Medulla oblongata (tissue), 1 donor: ENCODE measurements at regions not wholly inside any gene's neighbourhood (a gene's known extent, or its start where the extent isn't known, plus 50 kb on each side); places are given as distances from the start of the nearest gene placed in this dataset.

Source experiments
- DNase-seq: peaks from one replicate; pipeline ENCODE4 v3.0.0-alpha.2; 2015; ENCODE audit errors: extremely low spot score

GRCh38 chr6:165986311-165986913 lies 181.2 kb downstream of the TBXT start:
- DNase-seq = no peak

- DNase-seq = no peak
Measured at GRCh38 chr6:165985806-165986299, 181.8 kb downstream of the TBXT start.

DNA sequence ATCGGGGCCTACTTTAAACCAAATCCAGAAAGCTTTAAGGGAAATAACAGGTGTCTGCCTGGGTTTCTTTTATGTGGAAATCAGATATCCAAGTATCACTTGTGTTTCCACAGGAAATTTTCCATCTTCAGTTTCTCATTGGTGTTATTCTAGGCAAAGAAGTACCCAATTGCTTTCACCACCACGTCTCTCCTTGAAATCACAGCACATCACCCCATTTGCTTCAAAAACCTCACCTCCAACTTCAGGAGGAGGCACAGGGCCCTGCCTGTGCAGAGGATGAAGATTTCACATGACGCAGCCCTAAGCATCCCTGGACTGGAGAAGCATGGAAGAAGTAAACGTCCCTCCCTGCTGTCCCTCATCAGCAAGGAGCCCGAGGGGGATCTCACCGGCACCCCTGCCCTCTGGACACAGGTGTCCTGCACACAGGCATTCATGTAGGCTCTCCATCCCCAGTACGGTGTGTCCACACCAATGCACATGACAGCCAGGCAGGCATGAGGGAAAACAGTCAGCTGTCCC lies 182.3 kb downstream of the TBXT start:
- DNase-seq = no peak

DNA sequence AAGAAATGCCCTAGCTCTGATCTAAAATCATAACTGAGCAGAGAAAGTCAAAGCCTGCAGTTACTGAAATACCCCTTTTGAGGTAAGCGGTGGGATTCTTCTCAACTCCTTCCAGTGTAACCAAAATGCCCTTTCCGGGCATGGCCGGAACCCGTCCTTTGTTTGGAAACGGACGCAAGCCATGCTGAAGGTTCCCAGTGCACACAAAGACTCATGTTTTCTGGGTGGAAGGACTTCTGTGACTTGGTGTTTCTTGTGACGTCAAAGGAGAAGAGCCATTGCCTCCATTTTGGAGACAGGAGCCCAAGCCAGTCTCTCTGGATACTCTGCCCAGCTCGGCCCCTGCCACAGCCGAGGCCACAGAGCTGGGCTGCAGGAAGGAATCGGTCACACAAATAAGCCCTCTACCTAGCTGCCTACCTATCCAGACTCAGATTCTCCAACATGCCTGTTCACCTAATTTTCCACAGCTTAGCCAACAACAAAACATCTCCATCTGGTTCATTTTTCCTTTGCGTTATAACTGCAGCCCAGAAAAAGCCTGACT lies 182.8 kb downstream of the TBXT start:
- DNase-seq = no peak

DNA sequence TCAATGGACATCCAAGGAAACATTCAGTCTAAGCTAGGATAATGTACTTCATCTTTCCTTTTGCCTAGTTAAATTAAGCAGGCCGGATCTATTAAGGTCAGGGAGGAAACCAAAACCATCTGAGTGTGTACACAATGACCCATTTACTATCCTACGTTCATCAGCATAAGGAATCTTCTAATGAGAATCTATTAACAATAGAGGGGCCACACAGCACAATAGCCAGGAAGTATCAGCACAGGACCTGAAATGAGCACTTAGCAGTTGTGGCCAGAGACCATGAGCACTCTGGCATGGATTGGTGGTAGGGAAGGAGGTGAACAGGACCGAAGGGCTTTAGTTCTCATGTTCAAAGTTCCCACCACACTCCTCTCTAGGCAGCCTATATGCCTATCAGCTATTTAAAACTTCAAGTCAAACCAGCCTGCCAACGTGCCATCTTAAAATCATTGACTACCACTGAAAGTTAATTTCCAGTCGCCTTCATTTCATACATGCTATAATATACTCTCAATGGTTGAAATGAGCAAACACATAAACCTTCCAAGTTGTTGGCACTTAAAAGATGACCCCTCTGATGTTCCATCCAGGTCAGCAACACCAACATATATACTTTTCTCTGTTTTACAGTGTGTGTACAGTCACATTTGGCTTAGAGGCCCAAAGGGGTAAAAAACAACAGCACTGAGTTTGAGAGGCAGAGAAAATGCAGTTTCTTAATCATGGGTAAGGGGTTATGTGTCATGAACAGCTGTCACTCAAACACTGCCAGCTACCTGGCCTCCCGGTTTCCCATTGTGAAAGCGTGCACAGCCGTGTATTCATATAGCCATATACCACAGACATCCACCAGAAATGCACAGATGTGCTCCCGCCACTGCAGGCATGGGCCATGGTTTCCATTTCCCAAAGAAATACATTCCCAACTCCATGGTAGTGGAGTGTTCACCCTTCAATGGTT lies 184.3 kb downstream of the TBXT start:
- no peak for DNase-seq

DNA sequence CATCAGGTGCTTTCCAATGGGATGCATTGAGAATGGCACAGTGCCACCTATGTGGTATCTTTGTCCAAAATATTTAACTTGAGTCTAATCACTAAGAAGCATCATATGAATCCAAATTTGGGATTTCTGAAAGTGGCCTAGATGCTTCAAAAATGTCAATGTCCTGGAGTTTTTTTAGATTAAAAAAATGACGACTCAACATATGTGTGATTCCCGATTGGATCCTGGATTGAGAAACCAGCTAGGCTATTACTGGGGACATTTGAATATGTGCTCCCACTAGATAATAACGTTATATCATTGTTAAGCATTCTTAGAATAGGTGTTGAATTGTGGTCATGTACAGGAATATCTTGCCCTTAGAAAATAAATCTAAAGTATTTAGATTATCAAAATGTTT lies 189.2 kb downstream of the TBXT start:
- DNase-seq = no peak

- DNase-seq = no peak
Measured at GRCh38 chr6:165976684-165977083, 191.0 kb downstream of the TBXT start.

- no peak for DNase-seq
Measured at GRCh38 chr6:165974817-165975216, 192.8 kb downstream of the TBXT start.

DNA sequence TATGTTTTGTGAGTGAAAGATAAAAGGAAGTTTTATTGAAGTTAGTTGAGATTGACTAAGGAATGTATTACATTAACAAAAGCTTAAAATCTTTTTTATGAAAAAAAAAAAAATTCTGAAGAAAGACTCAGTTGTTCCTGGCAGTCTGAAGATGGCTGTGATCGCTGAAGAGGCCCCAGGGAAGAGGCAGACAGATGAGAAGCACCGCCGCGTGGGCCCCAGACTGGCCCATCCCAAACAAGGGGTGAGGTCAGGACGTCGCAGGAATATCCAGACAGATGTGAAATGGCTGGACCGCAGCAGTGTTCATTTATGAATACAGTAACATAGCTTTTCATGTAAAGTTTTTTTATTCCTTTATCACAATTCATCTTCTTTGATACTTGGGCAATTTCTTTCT lies 194.2 kb downstream of the TBXT start:
- DNase-seq = no peak

GRCh38 chr6:165972139-165972802 lies 195.4 kb downstream of the TBXT start:
- no peak for DNase-seq

DNA sequence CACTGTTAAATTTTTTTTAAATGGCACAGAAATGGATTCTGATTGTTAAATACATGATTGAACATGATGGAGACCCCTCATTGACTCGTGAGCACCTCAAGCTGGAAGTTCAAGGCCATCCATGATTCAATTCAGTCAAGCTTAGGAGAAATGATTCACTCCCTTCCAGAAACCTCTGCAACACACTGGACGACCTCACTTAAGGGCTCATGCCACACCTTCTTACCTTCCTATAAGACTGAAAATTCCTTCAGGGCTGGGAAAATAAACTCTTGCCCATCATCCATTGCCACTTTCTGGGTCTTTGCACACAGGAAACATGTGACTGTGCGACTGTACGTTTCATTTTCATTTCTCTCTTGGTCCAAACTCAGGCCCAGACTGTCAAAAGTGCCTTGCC lies 196.4 kb downstream of the TBXT start:
- no peak for DNase-seq

GRCh38 chr6:165970001-165970400 lies 197.7 kb downstream of the TBXT start:
- DNase-seq = no peak

GRCh38 chr6:165969184-165969583 lies 198.5 kb downstream of the TBXT start:
- DNase-seq = no peak

DNA sequence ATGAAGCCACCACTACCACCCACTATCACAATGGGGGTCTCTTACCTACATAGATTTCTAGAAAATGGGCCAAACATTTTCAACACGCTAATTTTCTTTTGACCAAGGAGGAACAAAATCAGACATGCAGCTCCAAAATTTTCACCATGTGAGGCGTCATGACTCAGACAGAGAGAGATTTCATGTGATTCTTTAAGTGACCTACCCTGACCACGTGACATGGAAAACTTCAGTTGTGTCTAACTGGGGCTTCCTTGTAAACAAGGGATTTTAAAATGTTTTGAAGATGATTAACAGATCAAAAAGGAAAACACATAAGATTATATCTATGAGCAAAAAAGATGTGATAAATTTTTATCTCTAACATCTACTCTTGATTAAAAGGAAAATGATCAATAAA lies 199.2 kb downstream of the TBXT start:
- DNase-seq = no peak

- DNase-seq = no peak
Measured at GRCh38 chr6:165967810-165968407, 199.7 kb downstream of the TBXT start.

GRCh38 chr6:165963750-165964149 lies 203.9 kb downstream of the TBXT start:
- DNase-seq = no peak

DNA sequence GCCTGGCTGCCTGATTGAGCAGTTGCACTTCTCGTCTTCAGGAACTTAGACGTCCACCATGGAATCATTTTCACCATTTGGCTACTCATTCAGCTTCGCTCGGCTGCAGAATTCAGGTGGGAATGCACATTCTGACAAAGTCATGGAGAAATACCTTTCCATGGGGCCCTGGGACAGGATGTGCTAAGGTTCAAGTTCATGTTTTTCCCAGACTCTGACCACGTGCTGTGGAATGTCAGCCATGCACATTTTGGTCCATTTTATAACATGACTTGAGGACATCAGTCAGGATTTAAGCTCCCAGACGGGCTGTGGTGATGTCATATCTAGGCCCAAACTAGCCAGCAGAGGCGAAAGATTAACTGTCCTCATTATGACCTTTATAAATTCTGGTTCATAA lies 205.3 kb downstream of the TBXT start:
- no peak for DNase-seq

DNA sequence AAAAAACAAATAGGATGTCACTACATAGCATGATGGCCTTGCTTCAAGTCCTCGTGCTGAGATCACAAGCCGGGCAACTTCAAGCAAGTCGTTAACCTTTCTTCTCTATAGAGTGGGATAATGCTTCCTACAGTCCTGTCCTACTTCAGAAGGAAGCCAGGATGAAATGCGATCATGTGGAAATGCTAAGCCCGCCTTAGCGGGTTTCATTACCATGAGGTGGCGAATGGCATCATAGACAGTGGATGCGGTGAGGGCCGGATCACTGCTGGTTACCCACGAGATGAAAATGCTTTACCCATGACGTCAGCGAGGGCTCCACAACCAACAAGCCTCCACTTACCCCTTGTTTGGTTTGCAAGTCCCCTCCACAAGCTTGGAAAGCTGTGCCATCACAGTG lies 206.4 kb downstream of the TBXT start:
- no peak for DNase-seq

DNA sequence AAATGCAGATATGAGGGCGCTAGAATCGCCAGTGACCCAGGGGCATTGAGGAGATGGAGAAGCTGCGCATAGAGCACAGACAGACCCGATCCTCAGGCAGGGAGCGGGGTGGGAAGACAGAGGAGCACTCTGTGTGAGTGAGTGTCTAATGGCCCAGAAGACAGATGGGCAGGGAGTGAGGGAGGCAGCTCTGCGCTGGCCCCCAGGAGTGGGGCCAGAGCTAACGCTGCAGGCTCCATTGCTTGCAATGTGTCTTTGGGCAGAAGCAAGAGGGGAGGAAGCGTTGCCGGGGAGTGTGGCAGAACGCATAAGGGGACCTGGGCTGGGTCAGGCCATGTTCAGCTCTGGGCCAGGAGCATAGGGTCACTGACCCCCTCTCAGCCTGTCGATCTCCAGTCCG lies 207.0 kb downstream of the TBXT start:
- DNase-seq = no peak

GRCh38 chr6:165959627-165960026 lies 208.0 kb downstream of the TBXT start:
- no peak for DNase-seq

DNA sequence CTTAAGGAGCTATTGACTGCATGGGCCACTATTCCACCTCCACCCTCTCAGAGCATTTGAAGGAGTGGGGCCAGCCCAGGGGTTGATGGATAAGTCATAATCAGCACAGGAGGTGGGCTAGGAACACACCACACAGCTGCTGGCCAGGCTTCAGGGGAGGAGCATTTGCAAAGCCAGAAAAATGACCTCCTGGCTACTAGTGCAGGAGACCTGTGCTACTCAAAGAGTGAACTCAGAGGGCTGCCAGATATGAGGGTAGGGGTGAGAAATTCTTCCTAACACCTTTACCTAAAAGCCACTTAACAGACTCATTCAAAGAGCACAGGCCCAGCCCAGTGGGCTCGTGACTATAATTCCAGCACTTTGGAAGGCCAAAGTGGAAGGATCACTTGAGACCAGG lies 210.8 kb downstream of the TBXT start:
- DNase-seq = no peak

GRCh38 chr6:165952514-165952913 lies 215.1 kb downstream of the TBXT start:
- no peak for DNase-seq
